Type B pancreatic cell (in vitro differentiated cells): ENCODE measurements at regions not wholly inside any gene's neighbourhood (a gene's known extent, or its start where the extent isn't known, plus 50 kb on each side); places are given as distances from the start of the nearest gene placed in this dataset.

Experiments
- DNase-seq: peaks from one replicate; pipeline ENCODE4 v3.0.0; 2021; ENCODE audit warnings: mixed read lengths; ENCODE audit not compliant: unreplicated experiment; ENCODE audit errors: extremely low spot score
- H3K27ac Mint-ChIP-seq: 2 replicates; pipeline ENCODE4 v1.8.0; 2021; ENCODE audit warnings: mild to moderate bottlenecking, mixed read lengths
- H3K27me3 Mint-ChIP-seq: 2 replicates; pipeline ENCODE4 v1.8.0; 2021; ENCODE audit warnings: mixed read lengths
- H3K36me3 Mint-ChIP-seq: 2 replicates; pipeline ENCODE4 v1.8.0; 2021; ENCODE audit warnings: mixed read lengths
- H3K4me1 Mint-ChIP-seq: one replicate; pipeline ENCODE4 v1.8.0; 2021; ENCODE audit warnings: mixed read lengths; ENCODE audit not compliant: unreplicated experiment
- H3K4me3 Mint-ChIP-seq: 2 replicates; pipeline ENCODE4 v1.8.0; 2021; ENCODE audit warnings: mild to moderate bottlenecking, mixed read lengths
- H3K9me3 Mint-ChIP-seq: 2 replicates; pipeline ENCODE4 v1.8.0; 2021; ENCODE audit warnings: mixed read lengths
- TF ChIP-seq, protein P1 (sequence below): fragments of 200-600 bp; sonication (generic); conservative IDR thresholded peaks from 2 replicates; pipeline ENCODE4 v1.5.0; 2021; ENCODE audit warnings: antibody characterized with exemption, mild to moderate bottlenecking

DNA sequence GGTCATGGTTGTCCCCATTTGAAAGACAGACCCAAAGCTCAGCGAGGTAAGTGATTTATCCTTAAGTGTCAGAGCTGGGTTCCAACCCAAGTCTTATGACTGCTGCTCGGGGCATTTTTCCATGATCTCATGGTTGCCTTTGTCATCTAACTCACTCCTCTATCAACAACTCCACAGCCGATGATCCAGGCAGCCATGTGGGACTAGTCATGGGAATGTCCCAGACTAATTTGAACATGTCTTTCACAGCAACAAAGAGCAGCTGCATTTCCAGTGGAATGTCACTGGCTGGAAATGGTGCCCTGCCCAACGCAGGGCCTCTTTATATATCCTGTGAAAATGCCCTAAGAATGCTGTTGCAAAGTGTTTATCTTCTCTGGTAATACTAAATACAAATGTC, 284.8 kb upstream of the PPARGC1A start:
- DNase-seq: no peak
- H3K9me3 Mint-ChIP-seq: peaks cover 4% of the 10 kb centered on the region
- TF ChIP-seq, protein P1, sequence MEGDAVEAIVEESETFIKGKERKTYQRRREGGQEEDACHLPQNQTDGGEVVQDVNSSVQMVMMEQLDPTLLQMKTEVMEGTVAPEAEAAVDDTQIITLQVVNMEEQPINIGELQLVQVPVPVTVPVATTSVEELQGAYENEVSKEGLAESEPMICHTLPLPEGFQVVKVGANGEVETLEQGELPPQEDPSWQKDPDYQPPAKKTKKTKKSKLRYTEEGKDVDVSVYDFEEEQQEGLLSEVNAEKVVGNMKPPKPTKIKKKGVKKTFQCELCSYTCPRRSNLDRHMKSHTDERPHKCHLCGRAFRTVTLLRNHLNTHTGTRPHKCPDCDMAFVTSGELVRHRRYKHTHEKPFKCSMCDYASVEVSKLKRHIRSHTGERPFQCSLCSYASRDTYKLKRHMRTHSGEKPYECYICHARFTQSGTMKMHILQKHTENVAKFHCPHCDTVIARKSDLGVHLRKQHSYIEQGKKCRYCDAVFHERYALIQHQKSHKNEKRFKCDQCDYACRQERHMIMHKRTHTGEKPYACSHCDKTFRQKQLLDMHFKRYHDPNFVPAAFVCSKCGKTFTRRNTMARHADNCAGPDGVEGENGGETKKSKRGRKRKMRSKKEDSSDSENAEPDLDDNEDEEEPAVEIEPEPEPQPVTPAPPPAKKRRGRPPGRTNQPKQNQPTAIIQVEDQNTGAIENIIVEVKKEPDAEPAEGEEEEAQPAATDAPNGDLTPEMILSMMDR: no peak
- no peaks in the 10 kb centered on the region for H3K4me1 Mint-ChIP-seq
- H3K27me3 Mint-ChIP-seq: no peaks in the 10 kb centered on the region
- no peak overlapping the region for H3K27ac Mint-ChIP-seq
- no peaks in the 10 kb centered on the region for H3K36me3 Mint-ChIP-seq
- H3K4me3 Mint-ChIP-seq: no peak overlapping the region

DNA sequence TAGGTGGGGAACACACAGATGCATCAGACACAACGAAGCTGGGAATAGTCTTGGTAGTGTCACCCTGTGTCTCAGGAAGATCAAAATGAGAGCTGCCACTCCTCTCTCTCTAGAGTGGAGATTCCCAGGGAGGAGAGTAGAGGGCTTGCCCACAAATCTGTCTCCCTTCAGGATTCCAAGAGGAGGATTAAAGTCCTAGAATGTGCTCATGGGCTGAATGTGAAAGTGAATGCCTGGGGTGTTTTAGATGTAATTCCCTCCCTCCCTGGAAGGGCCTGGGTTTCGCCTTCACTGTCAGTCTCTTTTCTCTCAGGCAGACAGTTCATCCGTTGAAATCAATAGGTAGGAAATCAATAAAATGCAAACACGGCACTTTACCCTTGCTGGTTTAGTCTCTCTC, 282.6 kb upstream of the PPARGC1A start:
- TF ChIP-seq, protein P1: no peak
- H3K4me3 Mint-ChIP-seq: no peak overlapping the region
- H3K36me3 Mint-ChIP-seq: no peaks in the 10 kb centered on the region
- no peaks in the 10 kb centered on the region for H3K27me3 Mint-ChIP-seq
- DNase-seq: no peak
- H3K9me3 Mint-ChIP-seq: peaks cover 4% of the 10 kb centered on the region
- no peak overlapping the region for H3K27ac Mint-ChIP-seq
- H3K4me1 Mint-ChIP-seq: no peaks in the 10 kb centered on the region

DNA sequence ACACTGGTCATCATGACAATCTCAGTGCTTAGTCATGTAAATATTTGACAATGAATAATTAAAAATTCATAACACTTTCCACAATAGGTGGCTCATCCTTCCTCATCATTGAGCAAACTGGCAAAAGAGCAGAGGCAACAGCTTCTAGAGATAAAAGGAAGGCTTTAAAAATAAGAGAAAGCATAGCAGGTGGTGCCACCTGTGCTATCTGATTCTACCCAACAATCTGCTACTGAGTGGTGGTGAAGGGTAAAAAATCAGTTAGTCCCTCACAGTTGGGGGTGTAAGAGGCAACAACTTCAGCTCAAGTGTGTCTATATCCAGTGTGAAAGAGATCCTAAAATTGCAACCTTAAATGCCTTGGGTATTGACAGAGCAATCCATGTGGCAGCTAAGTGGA, 280.1 kb upstream of the PPARGC1A start:
- TF ChIP-seq, protein P1: no peak
- Mint-ChIP-seq H3K4me1 (no peaks in the 10 kb centered on the region), H3K27ac (no peak overlapping the region), H3K9me3 (no peaks in the 10 kb centered on the region), H3K36me3 (no peaks in the 10 kb centered on the region), H3K4me3 (no peak overlapping the region), H3K27me3 (no peaks in the 10 kb centered on the region)
- no peak for DNase-seq

DNA sequence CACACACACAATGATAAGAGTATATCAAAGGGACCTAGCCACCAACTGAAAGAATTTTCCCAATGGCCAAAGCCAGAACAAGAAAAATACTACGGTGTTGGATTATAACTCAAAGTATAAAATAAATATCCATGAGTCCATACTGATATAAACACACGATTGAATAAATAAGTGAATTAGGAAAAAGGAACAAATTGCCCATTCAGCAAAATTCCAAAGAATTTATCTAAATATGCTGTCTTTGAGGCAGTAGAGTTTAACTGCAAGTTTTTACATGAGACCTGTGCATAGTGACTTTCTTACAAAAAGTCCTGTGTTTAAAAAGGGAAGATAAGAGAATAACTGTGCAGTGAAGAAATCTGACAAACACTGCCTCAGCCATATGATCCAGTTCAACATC, 278.8 kb upstream of the PPARGC1A start:
- TF ChIP-seq, protein P1: no peak
- Mint-ChIP-seq H3K4me1 (peaks cover 10% of the 10 kb centered on the region), H3K27me3 (no peaks in the 10 kb centered on the region), H3K4me3 (no peak overlapping the region), H3K27ac (no peak overlapping the region), H3K9me3 (no peaks in the 10 kb centered on the region), H3K36me3 (no peaks in the 10 kb centered on the region)
- DNase-seq: no peak

DNA sequence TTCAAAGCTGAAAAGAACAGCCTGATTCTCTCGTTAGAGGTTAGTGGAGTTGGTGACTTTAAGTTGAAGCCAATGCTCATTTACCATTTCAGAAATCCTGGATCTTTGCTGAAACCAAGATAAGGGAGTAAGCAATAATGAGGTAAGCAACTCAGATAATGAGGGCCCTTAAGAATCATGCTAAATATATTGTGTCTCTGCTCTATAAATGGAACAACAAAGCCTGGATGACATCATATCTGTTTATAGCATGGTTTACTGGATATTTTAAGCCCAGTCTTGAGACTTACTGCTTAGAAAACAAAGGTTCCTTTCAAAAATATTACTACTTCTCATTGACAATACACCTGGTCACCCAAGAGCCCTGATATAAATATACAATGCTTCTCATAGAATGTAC, 276.7 kb upstream of the PPARGC1A start:
- TF ChIP-seq, protein P1: no peak
- no peaks in the 10 kb centered on the region for H3K36me3 Mint-ChIP-seq
- H3K4me1 Mint-ChIP-seq: peaks cover 10% of the 10 kb centered on the region
- H3K27me3 Mint-ChIP-seq: no peaks in the 10 kb centered on the region
- peaks cover 2% of the 10 kb centered on the region for H3K9me3 Mint-ChIP-seq
- H3K27ac Mint-ChIP-seq: no peak overlapping the region
- no peak overlapping the region for H3K4me3 Mint-ChIP-seq
- no peak for DNase-seq

DNA sequence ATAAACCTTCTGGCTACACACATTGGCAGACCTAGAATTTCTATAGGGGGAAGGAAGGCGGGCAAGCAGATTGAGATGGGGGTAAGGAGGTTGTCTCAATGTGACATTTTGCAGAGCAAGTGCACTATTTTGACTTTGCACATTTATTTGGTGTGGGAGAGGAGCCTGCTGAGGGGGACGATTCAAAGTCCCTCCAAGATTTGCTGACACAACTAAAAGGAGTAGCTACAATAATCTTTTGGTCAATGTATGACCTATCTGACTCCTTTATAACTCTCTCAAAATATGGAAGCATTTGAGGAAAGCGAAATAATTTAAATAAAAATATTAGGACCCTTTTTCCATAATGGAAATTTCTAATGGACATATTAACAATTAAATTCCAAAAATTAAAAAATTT, 274.9 kb upstream of the PPARGC1A start:
- Mint-ChIP-seq H3K27me3 (no peaks in the 10 kb centered on the region), H3K9me3 (peaks cover 4% of the 10 kb centered on the region), H3K27ac (no peak overlapping the region), H3K4me3 (no peak overlapping the region), H3K4me1 (peaks cover 10% of the 10 kb centered on the region), H3K36me3 (no peaks in the 10 kb centered on the region)
- TF ChIP-seq, protein P1: no peak
- DNase-seq: no peak
